GM12878 (cell line): ENCODE measurements at regions not wholly inside any gene's neighbourhood (a gene's known extent, or its start where the extent isn't known, plus 50 kb on each side); places are given as distances from the start of the nearest gene placed in this dataset.

Experiments
- ATAC-seq: fragments of 200-7000 bp; cut with Tn5 transposase; 3 replicates; pipeline ENCODE4 v1.9.1; 2020; ENCODE audit warnings: mild to moderate bottlenecking, moderate library complexity
- BruUV-seq: library from RNA; stranded (reverse); fragments of 400-500 nt; replicated peaks from 2 replicates; lab custom pipeline; 2021; lab: Mats Ljungman, UMichigan
- CTCF ChIA-PET: fragments of 300-600 bp; sonication (Branson Sonifier 250); formaldehyde crosslinking; extraction: SDS; loops from one replicate; lab custom pipeline; 2021; ENCODE audit warnings: inconsistent platforms; lab: Yijun Ruan, JAX
- POLR2A ChIA-PET: fragments of 350-600 bp; formaldehyde crosslinking; extraction: SDS; loops from one replicate; lab custom pipeline; 2021; ENCODE audit warnings: inconsistent platforms; lab: Charles Lee
- RAD21 ChIA-PET: fragments of 300-600 bp; sonication (Branson Sonifier 250); formaldehyde crosslinking; loops from one replicate; lab custom pipeline; 2023; ENCODE audit warnings: antibody characterized with exemption; ENCODE audit not compliant: unreplicated experiment; lab: Charles Lee
- SMC1A ChIA-PET: fragments of 300-600 bp; sonication (Branson Sonifier 250); formaldehyde crosslinking; loops from one replicate; lab custom pipeline; 2023; ENCODE audit not compliant: unreplicated experiment, uncharacterized antibody; lab: Charles Lee
- DNase-seq: peaks from one replicate; pipeline ENCODE4 v3.0.0-alpha.2; 2011; ENCODE audit warnings: low read depth, low spot score
- FAIRE-seq: peaks from 3 replicates; lab custom pipeline; 2011; peaks lifted over from hg19 to GRCh38; lab: Jason Lieb, UNC
- H2AFZ ChIP-seq: 2 replicates; pipeline ENCODE4 v1.6.0; 2011; ENCODE audit warnings: low read depth, low read length, control low read depth; ENCODE audit not compliant: control insufficient read depth
- H3K27ac ChIP-seq: 2 replicates; pipeline ENCODE4 v1.5.1; 2011; ENCODE audit warnings: control low read depth; ENCODE audit not compliant: control insufficient read depth, insufficient read depth
- H3K27me3 ChIP-seq, 2 experiments: replicated peaks in 1 of 2; 2 replicates each; pipeline versions ENCODE4 v1.6.0 to v1.6.1; 2011; ENCODE audit warnings: low read length in 1 of 2; ENCODE audit not compliant: control insufficient read depth in 2 of 2, insufficient read depth in 2 of 2
- H3K36me3 ChIP-seq, 2 experiments: 2 replicates each; pipeline ENCODE4 v1.5.1; 2011; ENCODE audit warnings: low read length in 1 of 2; ENCODE audit not compliant: control insufficient read depth in 2 of 2, insufficient read depth in 2 of 2
- H3K4me1 ChIP-seq: 2 replicates; pipeline ENCODE4 v1.6.1; 2011; ENCODE audit warnings: mild to moderate bottlenecking, low read length, moderate library complexity, mixed read lengths; ENCODE audit not compliant: control insufficient read depth, insufficient read depth
- H3K4me2 ChIP-seq: 2 replicates; pipeline ENCODE4 v1.6.0; 2011; ENCODE audit warnings: control low read depth; ENCODE audit not compliant: control insufficient read depth, insufficient read depth
- H3K4me3 ChIP-seq: fragments of 200-600 bp; sonication (generic); 2 replicates; pipeline ENCODE4 v1.5.1; 2016
- H3K79me2 ChIP-seq: 2 replicates; pipeline ENCODE4 v1.6.0; 2011; ENCODE audit warnings: low read length; ENCODE audit not compliant: control insufficient read depth, insufficient read depth
- H3K9ac ChIP-seq: 2 replicates; pipeline ENCODE4 v1.8.0; 2011; ENCODE audit warnings: low read length, control low read depth, mixed read lengths; ENCODE audit not compliant: control insufficient read depth, insufficient read depth
- H3K9me3 ChIP-seq: replicated peaks from 3 replicates; pipeline ENCODE4 v1.5.1; 2011; ENCODE audit warnings: mild to moderate bottlenecking, low read length; ENCODE audit not compliant: control insufficient read depth, insufficient read depth
- H4K20me1 ChIP-seq: 2 replicates; pipeline ENCODE4 v1.6.0; 2011; ENCODE audit not compliant: control insufficient read depth, insufficient read depth
- BRCA1 ChIP-seq: IDR thresholded peaks from 2 replicates; pipeline ENCODE4 v1.6.1; 2011; ENCODE audit warnings: low read depth, low read length, improper control_type of control experiment
- CEBPB ChIP-seq, 2 experiments: fragments of 150-350 bp in 1 of 2; IDR thresholded peaks; 2 replicates each; pipeline ENCODE4 v1.6.1; 2012 to 2014; ENCODE audit warnings: low read depth in 2 of 2, low read length in 2 of 2, borderline replicate concordance in 1 of 2, inconsistent platforms in 1 of 2
- HDGF ChIP-seq: fragments of 450-650 bp; IDR thresholded peaks from 2 replicates; pipeline ENCODE4 v1.6.1; 2016; ENCODE audit warnings: antibody characterized with exemption
- JUNB ChIP-seq: IDR thresholded peaks from 2 replicates; pipeline ENCODE4 v1.6.1; 2016; ENCODE audit warnings: antibody characterized with exemption, mild to moderate bottlenecking
- MYB ChIP-seq: fragments of 150-350 bp; IDR thresholded peaks from 2 replicates; pipeline ENCODE4 v1.6.1; 2014; ENCODE audit warnings: mild to moderate bottlenecking, low read depth, low read length, borderline replicate concordance
- POLR2A ChIP-seq: IDR thresholded peaks from 2 replicates; pipeline ENCODE4 v1.6.1; 2011; ENCODE audit warnings: low read depth, mild to moderate bottlenecking, low read length
- SREBF2 ChIP-seq: IDR thresholded peaks from 2 replicates; pipeline ENCODE4 v1.6.1; 2012; ENCODE audit warnings: mild to moderate bottlenecking, low read length
- ZNF217 ChIP-seq: fragments of 450-650 bp; IDR thresholded peaks from 2 replicates; pipeline ENCODE4 v1.6.1; 2017; ENCODE audit warnings: antibody characterized with exemption, mild to moderate bottlenecking
- WGBS: methylation state at CpG from one replicate; pipeline ENCODE4 v1.1.6; 2016; ENCODE audit warnings: low lambda C conversion rate; ENCODE audit not compliant: insufficient replicate concordance, insufficient coverage; ENCODE audit errors: missing lambda C conversion rate; 5-methylcytosine and 5-hydroxymethylcytosine counted together
- in situ Hi-C: fragments of 300-500 bp; cut with MboI; formaldehyde crosslinking; loops from 9 replicates; pipeline ENCODE4 v1.14.3; 2018; ENCODE audit warnings: mixed read lengths
- intact Hi-C: fragments of 100-400 bp; cut with micrococcal nuclease; formaldehyde crosslinking; loops from one replicate; pipeline ENCODE4 v1.14.2; 2022; ENCODE audit not compliant: unreplicated experiment
- TF ChIP-seq, protein P1 (sequence below): fragments of 150-350 bp; IDR thresholded peaks from 2 replicates; pipeline ENCODE4 v1.6.1; 2016; ENCODE audit warnings: low read depth, low read length
- TF ChIP-seq, protein P2 (sequence below): fragments of 450-650 bp; IDR thresholded peaks from 2 replicates; pipeline ENCODE4 v1.6.1; 2016; ENCODE audit warnings: mild to moderate bottlenecking, moderate library complexity, borderline replicate concordance
- TF ChIP-seq, protein P3 (sequence below): IDR thresholded peaks from 2 replicates; pipeline ENCODE4 v1.6.1; 2012; ENCODE audit warnings: mild to moderate bottlenecking, low read depth, low read length
- TF ChIP-seq, protein P4 (sequence below): IDR thresholded peaks from 2 replicates; pipeline ENCODE4 v1.6.1; 2011; ENCODE audit warnings: mild to moderate bottlenecking, low read depth, low read length, moderate library complexity; ENCODE audit not compliant: insufficient replicate concordance

DNA sequence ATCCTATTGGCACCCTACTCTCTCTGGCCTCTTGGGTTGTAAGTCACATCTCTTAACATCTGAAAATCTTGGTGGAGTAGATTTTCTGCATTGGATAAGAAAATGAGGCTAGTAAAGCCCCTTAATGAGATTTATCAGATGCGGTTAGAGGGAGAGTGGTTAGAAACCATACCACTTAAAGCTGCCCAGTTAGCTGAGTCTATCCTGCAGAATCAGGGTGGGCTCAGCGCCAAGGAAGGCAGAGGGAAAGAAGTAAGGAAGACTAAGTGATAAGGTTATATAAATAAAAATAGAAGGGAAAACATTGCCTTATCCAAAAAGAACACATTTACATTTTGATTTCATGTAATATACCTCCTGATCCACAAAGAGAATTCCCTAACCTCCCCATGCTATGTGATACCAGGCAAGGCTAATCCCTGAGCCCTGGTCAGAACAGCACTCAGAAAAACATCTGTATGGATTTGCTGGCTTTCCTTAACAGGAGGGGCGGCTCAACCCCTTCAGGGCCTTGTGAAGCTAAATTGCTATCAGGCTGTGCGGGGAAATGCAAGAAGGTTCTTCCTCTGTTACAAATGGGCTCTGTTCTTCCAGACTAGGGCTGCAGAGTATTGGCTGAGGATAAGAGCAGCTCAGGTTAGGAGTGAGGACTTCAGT, 101.7 kb downstream of the SNX19 start:
- 49% methylated on average over 4 of the region's 4 CpGs for WGBS
- ATAC-seq, result no peak
- Histone ChIP-seq H3K36me3 (no peaks in the 10 kb centered on the region), H3K9me3 (no peaks in the 10 kb centered on the region), H3K27me3 (peaks cover 0 to 3% of the 10 kb centered on the region in 2 experiments; a peak in 2 of 4 replicates), H3K4me2 (no peak overlapping the region), H3K4me3 (no peak overlapping the region), H2AFZ (no peak overlapping the region), H3K9ac (no peak overlapping the region), H3K79me2 (no peaks in the 10 kb centered on the region), H3K27ac (no peak overlapping the region), H3K4me1 (no peaks in the 10 kb centered on the region), H4K20me1 (no peaks in the 10 kb centered on the region)
- SMC1A ChIA-PET, result no interaction called here
- in situ Hi-C loops (no loop called here), intact Hi-C loops (no loop called here)
- CTCF ChIA-PET, result interaction anchor here (0.9 to 1.0 kb wide), 3 partner anchors 13 to 48 kb away, joined by 3 to 4 read pairs (median 3); no protein-coding TSS in a partner anchor
- RAD21 ChIA-PET, result no interaction called here
- POLR2A ChIA-PET, result no interaction called here
- DNase-seq, result no peak
- BruUV-seq, result no TSS peak
- FAIRE-seq, result no peak
- TF ChIP-seq BRCA1 (no peak), MYB (no peak), POLR2A (no peak), SREBF2 (no peak), HDGF (no peak), JUNB (no peak), ZNF217 (no peak), CEBPB (IDR thresholded peaks at IDR 0.05; ENCODE audit: borderline replicate concordance in 1 of 2, low read depth in 2 of 2, low read length in 2 of 2) (no peak)
- TF ChIP-seq, protein P1, sequence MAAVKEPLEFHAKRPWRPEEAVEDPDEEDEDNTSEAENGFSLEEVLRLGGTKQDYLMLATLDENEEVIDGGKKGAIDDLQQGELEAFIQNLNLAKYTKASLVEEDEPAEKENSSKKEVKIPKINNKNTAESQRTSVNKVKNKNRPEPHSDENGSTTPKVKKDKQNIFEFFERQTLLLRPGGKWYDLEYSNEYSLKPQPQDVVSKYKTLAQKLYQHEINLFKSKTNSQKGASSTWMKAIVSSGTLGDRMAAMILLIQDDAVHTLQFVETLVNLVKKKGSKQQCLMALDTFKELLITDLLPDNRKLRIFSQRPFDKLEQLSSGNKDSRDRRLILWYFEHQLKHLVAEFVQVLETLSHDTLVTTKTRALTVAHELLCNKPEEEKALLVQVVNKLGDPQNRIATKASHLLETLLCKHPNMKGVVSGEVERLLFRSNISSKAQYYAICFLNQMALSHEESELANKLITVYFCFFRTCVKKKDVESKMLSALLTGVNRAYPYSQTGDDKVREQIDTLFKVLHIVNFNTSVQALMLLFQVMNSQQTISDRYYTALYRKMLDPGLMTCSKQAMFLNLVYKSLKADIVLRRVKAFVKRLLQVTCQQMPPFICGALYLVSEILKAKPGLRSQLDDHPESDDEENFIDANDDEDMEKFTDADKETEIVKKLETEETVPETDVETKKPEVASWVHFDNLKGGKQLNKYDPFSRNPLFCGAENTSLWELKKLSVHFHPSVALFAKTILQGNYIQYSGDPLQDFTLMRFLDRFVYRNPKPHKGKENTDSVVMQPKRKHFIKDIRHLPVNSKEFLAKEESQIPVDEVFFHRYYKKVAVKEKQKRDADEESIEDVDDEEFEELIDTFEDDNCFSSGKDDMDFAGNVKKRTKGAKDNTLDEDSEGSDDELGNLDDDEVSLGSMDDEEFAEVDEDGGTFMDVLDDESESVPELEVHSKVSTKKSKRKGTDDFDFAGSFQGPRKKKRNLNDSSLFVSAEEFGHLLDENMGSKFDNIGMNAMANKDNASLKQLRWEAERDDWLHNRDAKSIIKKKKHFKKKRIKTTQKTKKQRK, result no peak
- TF ChIP-seq, protein P2, sequence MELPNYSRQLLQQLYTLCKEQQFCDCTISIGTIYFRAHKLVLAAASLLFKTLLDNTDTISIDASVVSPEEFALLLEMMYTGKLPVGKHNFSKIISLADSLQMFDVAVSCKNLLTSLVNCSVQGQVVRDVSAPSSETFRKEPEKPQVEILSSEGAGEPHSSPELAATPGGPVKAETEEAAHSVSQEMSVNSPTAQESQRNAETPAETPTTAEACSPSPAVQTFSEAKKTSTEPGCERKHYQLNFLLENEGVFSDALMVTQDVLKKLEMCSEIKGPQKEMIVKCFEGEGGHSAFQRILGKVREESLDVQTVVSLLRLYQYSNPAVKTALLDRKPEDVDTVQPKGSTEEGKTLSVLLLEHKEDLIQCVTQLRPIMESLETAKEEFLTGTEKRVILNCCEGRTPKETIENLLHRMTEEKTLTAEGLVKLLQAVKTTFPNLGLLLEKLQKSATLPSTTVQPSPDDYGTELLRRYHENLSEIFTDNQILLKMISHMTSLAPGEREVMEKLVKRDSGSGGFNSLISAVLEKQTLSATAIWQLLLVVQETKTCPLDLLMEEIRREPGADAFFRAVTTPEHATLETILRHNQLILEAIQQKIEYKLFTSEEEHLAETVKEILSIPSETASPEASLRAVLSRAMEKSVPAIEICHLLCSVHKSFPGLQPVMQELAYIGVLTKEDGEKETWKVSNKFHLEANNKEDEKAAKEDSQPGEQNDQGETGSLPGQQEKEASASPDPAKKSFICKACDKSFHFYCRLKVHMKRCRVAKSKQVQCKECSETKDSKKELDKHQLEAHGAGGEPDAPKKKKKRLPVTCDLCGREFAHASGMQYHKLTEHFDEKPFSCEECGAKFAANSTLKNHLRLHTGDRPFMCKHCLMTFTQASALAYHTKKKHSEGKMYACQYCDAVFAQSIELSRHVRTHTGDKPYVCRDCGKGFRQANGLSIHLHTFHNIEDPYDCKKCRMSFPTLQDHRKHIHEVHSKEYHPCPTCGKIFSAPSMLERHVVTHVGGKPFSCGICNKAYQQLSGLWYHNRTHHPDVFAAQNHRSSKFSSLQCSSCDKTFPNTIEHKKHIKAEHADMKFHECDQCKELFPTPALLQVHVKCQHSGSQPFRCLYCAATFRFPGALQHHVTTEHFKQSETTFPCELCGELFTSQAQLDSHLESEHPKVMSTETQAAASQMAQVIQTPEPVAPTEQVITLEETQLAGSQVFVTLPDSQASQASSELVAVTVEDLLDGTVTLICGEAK, result no peak
- TF ChIP-seq, protein P3, sequence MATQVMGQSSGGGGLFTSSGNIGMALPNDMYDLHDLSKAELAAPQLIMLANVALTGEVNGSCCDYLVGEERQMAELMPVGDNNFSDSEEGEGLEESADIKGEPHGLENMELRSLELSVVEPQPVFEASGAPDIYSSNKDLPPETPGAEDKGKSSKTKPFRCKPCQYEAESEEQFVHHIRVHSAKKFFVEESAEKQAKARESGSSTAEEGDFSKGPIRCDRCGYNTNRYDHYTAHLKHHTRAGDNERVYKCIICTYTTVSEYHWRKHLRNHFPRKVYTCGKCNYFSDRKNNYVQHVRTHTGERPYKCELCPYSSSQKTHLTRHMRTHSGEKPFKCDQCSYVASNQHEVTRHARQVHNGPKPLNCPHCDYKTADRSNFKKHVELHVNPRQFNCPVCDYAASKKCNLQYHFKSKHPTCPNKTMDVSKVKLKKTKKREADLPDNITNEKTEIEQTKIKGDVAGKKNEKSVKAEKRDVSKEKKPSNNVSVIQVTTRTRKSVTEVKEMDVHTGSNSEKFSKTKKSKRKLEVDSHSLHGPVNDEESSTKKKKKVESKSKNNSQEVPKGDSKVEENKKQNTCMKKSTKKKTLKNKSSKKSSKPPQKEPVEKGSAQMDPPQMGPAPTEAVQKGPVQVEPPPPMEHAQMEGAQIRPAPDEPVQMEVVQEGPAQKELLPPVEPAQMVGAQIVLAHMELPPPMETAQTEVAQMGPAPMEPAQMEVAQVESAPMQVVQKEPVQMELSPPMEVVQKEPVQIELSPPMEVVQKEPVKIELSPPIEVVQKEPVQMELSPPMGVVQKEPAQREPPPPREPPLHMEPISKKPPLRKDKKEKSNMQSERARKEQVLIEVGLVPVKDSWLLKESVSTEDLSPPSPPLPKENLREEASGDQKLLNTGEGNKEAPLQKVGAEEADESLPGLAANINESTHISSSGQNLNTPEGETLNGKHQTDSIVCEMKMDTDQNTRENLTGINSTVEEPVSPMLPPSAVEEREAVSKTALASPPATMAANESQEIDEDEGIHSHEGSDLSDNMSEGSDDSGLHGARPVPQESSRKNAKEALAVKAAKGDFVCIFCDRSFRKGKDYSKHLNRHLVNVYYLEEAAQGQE, result no peak
- TF ChIP-seq, protein P4, sequence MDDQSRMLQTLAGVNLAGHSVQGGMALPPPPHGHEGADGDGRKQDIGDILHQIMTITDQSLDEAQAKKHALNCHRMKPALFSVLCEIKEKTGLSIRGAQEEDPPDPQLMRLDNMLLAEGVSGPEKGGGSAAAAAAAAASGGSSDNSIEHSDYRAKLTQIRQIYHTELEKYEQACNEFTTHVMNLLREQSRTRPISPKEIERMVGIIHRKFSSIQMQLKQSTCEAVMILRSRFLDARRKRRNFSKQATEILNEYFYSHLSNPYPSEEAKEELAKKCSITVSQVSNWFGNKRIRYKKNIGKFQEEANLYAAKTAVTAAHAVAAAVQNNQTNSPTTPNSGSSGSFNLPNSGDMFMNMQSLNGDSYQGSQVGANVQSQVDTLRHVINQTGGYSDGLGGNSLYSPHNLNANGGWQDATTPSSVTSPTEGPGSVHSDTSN, result no peak
